GM15510 (cell line): ENCODE measurements at regions not wholly inside any gene's neighbourhood (a gene's known extent, or its start where the extent isn't known, plus 50 kb on each side); places are given as distances from the start of the nearest gene placed in this dataset.

Experiments used
- POLR2A ChIP-seq: IDR thresholded peaks from 3 replicates; pipeline ENCODE4 v1.6.1; 2011; ENCODE audit warnings: borderline replicate concordance; ENCODE audit not compliant: insufficient read length; ENCODE audit errors: extremely low read depth

DNA sequence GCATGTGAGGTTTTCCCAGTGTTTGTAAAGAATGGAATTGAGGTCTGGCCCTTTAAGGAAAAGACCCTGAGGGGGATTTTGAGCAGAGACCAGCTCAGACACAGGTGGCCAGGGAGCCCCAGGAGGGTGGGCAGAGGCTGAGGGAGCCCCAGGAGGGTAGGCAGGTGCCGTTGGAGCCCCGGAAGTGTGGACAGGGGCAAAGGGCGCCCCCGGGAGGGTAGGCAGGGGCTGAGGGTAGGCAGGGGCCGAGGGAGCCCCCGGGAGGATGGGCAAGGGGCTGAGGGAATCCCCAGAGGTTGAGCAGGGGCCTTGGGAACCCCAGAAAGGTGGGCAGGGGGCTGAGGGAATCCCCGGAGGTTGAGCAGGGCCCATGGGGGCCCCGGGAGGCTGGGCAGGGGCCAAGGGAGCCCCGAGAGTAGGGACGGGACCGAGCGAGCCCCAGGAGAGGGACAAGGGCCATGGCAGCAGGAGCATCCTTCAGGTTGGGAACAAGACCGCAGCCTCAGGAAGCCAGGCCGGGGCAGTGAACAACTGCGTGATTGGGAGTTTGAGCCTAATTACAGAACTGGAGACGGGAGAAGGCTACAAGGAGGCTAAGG is 292.0 kb downstream of the BRD1 start:
- TF ChIP-seq POLR2A: no peak

DNA sequence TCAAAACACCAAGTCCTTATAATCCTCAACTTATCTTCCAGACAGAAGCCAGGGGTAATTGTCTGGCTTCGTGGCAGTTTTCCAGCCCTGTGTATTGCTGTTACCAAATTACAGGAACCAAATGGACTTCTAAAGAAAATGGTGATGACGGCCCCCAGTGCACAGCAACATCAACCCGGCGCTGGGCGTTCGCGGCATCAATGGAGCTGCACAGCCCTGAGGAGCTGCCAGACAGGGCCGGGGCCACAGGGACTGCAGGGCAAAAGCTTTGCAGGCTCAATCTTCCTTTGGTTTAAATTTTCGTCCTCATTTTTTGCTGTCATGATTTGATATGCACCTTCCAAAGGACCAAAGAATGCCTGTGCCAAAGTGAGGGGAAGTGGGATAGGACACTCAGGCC is 292.5 kb downstream of the BRD1 start:
- TF ChIP-seq POLR2A: no peak

DNA sequence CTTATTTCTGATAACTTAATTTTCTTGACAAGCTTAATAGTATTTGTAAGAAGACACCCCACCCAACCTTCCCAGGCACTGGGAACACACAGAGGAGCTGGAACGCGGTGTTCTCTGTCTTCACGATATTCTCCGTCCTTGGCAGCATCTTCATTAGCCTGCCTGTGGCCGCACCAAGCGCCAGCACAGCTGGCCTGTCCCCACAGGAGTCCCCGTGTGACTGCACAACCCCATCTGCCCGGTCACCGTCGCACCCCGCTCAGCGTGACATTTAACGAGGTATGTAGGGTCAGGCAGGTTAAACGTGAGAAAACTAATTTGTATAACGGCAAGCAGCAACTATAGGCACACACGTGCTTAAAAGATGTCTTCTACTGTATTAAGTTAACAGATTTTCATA is 293.3 kb downstream of the BRD1 start:
- no peak for TF ChIP-seq POLR2A

DNA sequence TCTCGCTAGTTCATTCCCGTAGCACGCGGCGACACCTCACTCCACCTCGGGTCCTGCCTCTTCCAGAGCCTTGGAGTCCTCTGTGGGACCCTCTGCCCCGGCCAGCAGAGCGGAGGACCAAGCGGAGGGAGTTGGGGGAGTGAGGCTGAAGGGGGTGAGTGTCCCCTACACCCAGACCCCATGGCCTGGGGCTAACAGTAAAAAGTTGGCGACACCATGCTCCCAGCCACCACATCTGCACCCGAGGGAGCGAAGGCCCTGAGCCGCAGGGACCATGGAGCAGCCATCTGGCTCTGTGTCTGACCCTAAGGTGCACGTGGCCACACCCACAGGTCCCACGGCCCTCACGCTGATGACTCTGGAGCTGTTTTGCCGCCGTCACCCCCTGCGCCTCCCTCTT is 293.8 kb downstream of the BRD1 start:
- TF ChIP-seq POLR2A: no peak

DNA sequence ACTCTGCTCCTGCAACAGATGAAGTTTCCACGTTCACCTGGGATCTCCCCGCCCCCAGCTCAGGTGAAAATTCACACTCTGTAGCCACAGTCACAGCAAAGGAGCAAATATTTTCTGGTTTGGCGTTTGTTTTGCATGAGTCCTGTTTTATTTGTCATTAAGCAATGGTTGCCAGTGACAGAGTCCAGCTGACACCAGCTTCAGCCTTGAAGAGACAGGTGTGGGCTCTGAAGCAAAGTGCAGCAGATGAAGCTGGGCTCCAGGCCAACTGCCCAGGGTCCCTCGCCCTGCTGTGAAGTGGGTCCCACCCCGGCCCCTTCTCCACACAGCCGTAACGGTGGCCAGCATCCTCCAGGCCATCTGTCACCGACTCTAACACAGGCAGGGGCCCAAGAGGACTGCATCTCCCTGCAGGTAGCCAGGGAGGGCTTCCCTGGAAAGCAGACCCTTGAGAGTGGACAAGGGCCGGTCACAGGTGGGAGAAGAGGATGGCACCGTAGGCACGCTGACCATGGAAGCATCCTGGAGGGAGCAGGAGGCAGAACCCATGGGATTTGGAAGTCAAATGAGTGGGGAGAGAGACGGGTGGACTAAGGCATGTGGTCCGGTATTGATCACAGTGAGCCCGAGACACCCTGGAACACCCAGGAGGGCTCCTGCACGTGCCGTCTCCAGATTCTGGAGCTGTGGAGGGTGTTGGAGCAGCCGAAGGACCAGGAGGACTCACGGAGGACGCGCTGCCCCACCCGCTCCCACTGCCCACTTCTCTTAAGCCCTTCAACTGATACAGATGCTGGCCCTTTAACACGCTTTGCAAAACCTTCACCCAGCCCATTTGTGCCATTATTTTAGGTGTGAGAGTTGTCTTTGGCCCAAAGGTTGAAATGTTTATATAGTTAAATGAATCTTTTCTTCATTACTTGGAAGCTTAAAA is 294.5 kb downstream of the BRD1 start:
- no peak for TF ChIP-seq POLR2A

DNA sequence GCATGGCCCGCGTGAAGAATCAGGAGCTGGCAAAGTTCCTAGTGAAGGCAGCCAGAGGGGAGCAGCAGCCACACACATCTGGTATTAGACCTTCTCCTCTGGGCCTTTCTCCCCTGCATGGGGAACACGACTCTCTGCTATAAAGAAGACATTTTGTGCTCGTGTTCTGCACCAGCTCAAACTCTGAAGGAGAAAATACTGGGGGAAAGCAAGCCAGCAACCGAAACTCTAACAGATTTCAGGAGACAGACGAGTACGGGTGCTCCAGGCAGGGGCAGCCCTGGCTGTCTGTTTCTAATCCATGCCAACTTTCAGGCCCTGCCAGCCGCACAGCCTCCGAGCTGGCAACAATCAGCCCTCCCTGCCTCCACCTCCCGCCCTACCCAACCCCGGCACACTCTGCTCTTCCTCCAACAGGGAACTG is 296.3 kb downstream of the BRD1 start:
- TF ChIP-seq POLR2A: no peak

DNA sequence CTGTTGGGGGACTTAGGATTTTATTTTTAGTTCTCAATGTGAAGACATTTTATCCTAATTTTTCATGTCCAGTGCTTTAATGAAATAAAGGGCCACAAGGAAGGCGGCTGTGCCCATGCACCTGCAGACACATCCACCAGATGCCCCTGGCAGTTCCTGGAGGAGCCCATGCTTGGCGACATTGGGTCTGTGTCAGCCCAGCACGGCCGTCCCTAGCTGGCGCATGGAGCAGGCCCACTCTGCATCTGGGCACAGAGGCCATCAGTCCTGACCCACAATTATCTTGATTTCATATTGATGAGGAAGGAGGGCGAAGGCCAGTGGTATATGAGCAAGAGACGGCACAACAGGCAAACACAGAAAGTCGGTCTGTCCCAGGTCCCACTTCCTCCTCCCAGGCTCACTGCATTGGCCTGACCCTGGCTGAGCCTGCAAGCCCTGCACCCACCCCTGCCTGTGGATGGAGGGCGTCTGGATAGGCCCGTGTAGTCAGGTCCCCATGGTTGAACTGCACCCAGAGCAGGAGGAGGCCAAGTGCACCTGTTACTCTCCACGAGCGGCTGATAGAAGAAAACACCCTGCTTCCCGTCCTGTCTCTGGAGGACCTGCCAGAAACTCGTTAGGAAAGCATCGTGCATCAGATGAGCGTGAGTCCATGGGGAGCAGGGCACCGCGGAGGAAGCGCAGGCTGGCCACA is 296.9 kb downstream of the BRD1 start:
- no peak for TF ChIP-seq POLR2A

DNA sequence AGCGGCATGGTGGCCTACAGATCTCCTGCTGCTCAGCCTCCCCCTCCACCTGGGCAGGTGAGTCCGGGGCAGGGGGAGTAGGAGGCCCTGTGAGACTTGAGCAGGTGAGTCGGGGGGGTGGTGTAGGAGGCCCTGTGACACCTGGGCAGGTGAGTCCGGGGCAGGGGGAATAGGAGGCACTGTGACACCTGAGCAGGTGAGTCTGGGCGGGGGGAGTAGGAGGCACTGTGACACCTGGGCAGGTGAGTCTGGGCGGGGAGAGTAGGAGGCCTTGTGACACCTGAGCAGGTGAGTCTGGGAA is 299.3 kb downstream of the BRD1 start:
- TF ChIP-seq POLR2A: no peak

DNA sequence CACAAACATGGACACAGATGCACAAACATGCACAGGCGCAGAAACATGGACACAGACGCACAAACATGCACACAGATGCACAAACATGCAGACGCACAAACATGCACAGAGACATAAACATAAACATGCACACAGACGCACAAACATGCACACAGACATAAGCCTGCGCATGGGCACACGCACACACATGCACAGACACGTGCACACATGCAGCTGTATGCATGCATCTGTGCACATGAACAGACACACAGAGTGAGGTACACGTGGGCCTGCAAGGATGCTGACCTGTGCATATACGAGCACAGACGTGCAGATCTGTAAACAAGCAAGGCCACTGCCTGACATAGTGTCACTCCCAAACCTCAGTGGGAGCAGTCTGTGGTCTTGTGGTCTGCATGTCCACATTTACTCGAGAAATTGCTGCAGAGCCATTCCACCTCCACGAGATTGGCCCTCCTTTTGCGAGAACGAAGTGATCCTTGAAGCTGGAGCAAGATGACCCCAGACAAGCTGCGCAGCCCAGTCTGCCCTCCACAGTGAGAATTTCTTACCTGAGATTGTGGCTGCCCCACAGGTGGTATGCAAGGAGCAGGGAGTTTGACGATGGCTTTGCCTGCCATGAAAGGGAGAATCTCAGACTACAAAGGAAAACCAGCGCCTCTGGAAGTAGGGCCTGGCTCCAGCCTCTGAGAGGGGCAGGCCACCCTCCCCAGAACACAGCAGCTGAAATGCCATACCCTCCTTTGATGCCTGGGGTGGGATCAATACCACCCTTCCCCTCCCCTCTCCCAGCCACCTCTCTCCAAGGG is 299.9 kb downstream of the BRD1 start:
- TF ChIP-seq POLR2A: no peak

DNA sequence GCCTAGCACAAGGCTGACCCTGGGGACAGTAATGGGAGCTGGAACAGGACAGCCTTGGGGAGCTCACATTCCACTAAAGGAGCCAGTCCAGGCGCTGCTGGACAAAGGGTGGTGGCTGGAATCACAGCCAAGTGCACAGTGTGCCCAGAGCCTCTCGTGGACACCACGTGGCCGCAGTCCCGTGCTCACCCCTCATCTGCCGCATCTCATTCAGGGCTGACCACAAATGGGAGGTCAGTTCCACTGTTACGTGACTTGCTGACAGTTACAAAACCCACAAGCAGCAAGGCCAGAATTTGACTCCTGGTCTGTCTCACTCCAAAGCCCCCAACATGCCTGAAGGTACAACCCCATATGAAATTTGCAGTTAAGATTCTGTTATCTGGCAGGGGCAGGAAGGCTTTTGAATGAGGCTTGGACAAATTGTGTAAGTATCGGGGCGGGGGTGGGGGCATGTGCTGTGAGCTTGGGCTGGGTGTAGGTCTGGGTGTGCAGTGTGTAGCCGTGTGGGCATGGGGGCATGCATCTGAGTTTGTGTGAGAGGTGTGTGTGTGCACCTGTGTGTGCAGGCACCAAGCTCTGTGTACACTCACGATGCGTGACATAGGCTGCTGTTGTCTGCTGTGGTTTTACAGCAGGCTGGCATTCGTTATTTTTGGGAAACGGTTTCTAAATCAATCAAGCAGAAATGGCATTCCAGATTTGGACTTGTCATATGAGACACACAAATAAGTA is 301.7 kb downstream of the BRD1 start:
- TF ChIP-seq POLR2A: no peak

DNA sequence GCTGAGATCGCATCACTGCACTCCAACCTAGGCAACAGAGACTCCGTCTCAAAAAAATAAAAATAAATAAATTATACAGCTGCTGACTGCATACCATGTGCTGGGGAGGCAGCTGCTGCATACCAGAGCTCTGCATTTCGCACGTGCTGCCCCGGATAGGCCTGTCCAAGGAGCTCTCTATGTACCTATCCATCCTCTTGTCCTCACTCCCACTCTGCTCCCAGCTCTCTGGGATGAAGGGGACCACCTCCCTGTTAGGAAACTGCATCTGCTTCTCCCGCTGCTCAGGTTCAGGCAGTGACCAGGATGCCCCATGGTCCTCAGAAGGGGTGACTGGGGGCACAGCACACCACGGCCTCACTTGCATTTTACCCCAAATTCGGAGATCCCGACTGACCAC is 302.3 kb downstream of the BRD1 start:
- no peak for TF ChIP-seq POLR2A

DNA sequence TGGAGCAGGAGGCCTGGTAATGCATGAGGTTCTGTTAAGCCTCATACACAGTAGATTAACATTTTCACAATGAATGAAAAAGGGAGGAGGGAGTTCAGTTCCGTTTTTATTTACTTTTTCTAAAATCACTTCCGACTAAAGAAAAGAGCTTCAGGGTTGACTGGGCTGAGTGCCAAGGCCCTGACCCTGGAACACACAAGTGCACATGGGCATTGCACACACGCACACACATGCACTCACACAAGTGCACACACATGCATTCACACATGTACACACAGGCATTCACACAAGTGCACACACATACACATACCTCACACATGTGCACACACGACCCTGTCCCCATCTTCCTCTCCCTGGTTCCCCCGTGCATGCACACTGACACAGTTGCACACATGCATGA is 303.3 kb downstream of the BRD1 start:
- TF ChIP-seq POLR2A: no peak

DNA sequence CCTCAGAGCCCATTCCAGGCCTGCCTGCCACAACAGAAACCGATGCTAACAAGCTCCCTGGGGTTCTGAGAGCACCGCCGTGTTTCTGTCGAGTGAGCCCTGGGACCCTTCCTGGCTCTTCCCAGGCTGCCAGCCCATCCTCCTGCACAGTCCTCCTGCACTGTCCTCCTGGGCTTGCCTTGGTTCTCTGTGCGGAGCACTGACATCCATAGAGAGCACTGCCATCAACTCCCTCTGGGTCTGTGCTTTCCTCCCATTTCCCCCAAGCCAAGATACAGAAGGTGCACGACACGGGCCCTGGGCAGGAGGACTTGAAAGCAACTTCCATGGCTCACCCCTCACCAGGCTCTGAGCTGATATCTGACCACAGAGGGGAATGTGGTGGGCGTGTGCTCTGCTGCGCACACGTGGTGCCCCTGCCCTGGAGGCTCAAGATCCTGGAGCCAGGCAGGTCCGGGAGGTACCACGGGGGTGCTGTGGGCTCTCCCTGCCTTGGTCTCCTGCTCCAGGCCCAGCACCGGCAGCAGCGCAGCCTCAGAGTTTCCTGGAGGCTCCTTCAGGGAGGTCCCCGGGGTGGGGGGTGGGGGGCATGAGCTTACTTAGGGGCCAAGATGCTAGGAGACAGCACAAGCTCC is 304.2 kb downstream of the BRD1 start:
- no peak for TF ChIP-seq POLR2A

DNA sequence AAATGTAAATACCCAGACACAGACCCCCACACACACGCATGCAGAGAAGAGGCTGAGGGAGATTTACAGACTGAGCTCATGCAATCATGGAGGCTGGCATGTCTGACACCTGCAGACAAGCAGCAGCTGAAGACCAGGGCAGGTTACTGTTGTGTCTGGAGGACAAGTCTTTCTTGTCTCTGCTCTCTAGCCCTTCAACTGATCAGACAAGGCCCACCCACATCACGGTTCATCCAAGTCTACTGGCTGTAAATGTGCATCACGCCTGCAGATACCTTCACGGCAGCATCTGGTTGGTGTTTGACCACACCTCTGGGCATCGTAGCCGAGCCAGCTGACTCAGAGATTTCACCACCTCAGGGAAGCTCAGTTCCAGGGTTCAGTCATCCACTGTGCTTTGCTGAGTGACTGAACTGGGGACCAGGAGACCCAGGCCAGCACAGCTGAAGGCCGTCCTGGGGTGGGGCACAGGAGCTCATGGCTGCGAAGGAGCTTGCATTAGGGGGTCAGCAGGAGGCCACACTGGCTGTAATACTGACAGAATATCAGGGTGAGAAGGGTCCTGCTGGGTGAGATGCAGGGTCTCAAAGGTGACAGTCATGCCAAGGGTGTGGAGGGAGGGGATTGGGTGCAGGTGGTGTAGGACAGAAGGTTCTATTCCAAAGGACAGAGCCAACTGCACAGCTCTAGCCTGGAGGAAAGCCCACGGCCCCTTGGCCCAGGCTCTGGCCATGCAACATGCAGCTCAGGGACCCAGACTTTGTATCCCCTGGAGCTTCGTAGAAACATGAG is 304.9 kb downstream of the BRD1 start:
- no peak for TF ChIP-seq POLR2A

DNA sequence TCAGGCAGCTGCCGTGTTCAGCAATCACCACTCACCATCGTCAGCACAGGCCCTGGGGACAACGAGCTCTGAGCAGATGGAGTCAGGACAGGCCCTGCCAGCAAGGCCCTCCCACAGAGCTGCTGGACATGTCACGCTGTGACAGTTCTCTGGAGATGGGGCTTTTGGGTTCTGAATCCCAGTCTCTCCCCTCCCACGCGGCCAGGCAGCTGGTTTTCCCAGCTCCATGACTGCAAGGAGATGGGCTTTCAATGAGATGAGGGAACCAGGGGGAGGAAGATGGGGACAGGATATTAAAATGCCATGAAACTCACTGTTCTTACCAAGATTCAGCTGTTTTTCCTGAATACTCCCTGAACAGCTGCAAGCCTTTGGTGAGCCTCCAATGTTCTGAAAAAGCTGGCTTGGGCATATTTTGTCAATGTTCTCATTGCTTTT is 305.9 kb downstream of the BRD1 start:
- no peak for TF ChIP-seq POLR2A
